ENCODE measurements at regions not wholly inside any gene's neighbourhood (a gene's known extent, or its start where the extent isn't known, plus 50 kb on each side); places are given as distances from the start of the nearest gene placed in this dataset.

DNA sequence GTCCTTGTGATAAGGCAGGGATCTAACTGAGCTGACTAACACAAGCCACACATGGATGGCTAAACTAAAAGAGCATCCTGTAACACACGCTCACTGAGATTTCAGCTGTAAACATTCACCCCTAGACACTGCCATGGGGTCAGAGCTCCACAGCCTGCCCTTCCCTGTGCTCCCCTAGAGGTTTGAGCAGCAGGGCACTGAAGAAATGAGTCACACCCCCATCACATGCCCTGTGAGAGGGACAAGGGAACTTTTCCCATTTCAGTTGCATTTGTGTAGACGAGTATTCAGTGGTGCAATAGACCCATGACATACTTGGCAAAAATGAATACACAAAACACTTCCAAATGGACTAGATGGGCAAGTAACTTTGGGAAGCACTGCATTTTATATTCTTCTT lies 402.4 kb upstream of the LRRTM1 start:
- no peak overlapping the region for H3K27ac ChIP-seq (ENCODE audit: low read depth, low read length)
- H3K36me3 ChIP-seq (ENCODE audit: low read length), result no peaks in the 10 kb centered on the region
- no peak overlapping the region for H3K4me3 ChIP-seq (ENCODE audit: insufficient read depth, low read length, poor library complexity, severe bottlenecking)
- no peak overlapping the region for H3K9ac ChIP-seq (ENCODE audit: low read length)
- no peaks in the 10 kb centered on the region for H3F3A ChIP-seq (ENCODE audit: insufficient read depth)
- H4K20me1 ChIP-seq (ENCODE audit: low read depth, low read length), result no peaks in the 10 kb centered on the region
- no peak overlapping the region for H3K4me2 ChIP-seq (ENCODE audit: low read depth, low read length, poor library complexity, severe bottlenecking)
- no peaks in the 10 kb centered on the region for H3K9me2 ChIP-seq (replicated peaks; ENCODE audit: insufficient read depth, low read length)
- H2AFZ ChIP-seq (ENCODE audit: low read depth, low read length, severe bottlenecking), result no peak overlapping the region
- H3K9me3 ChIP-seq (ENCODE audit: insufficient read depth, low read length), result no peaks in the 10 kb centered on the region
- no peaks in the 10 kb centered on the region for H3K79me2 ChIP-seq (ENCODE audit: insufficient read depth, low read length)
- no peak for TF ChIP-seq EZH2phosphoT487 (conservative IDR thresholded peaks at IDR 0.05; ENCODE audit: low read length)
- TF ChIP-seq, protein P1, sequence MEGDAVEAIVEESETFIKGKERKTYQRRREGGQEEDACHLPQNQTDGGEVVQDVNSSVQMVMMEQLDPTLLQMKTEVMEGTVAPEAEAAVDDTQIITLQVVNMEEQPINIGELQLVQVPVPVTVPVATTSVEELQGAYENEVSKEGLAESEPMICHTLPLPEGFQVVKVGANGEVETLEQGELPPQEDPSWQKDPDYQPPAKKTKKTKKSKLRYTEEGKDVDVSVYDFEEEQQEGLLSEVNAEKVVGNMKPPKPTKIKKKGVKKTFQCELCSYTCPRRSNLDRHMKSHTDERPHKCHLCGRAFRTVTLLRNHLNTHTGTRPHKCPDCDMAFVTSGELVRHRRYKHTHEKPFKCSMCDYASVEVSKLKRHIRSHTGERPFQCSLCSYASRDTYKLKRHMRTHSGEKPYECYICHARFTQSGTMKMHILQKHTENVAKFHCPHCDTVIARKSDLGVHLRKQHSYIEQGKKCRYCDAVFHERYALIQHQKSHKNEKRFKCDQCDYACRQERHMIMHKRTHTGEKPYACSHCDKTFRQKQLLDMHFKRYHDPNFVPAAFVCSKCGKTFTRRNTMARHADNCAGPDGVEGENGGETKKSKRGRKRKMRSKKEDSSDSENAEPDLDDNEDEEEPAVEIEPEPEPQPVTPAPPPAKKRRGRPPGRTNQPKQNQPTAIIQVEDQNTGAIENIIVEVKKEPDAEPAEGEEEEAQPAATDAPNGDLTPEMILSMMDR (IDR thresholded peaks at IDR 0.05; ENCODE audit: insufficient read depth, low read length, poor library complexity, severe bottlenecking), result no peak
- no peaks in the 10 kb centered on the region for H3K27me3 ChIP-seq (ENCODE audit: low read length)

DNA sequence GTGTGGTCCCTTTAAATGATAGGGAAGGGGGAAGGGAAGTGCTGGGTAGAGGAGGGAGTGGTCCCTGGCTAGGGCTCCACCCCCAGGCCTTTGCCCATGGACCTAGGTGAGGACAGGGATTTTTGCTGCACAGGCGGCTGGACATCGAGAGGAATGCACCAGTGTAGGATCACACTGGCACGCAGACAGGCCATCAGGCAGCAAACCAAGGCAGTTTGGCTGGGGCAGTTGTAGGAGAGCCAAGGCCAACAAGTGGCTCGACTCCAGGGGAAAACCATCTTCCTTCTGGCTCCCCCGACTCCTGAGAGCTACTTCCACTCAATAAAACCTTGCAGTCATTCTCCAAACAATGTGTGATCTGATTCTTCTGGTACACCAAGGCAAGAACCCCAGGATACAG lies 402.0 kb upstream of the LRRTM1 start:
- Histone ChIP-seq H3K27ac (ENCODE audit: low read depth, low read length) (no peak overlapping the region), H3K9ac (ENCODE audit: low read length) (no peak overlapping the region), H3F3A (ENCODE audit: insufficient read depth) (no peaks in the 10 kb centered on the region), H3K4me3 (ENCODE audit: insufficient read depth, low read length, poor library complexity, severe bottlenecking) (no peak overlapping the region), H3K27me3 (ENCODE audit: low read length) (no peaks in the 10 kb centered on the region), H3K4me2 (ENCODE audit: low read depth, low read length, poor library complexity, severe bottlenecking) (no peak overlapping the region), H3K36me3 (ENCODE audit: low read length) (no peaks in the 10 kb centered on the region), H4K20me1 (ENCODE audit: low read depth, low read length) (no peaks in the 10 kb centered on the region), H3K9me2 (replicated peaks; ENCODE audit: insufficient read depth, low read length) (no peaks in the 10 kb centered on the region), H3K79me2 (ENCODE audit: insufficient read depth, low read length) (no peaks in the 10 kb centered on the region), H3K9me3 (ENCODE audit: insufficient read depth, low read length) (no peaks in the 10 kb centered on the region), H2AFZ (ENCODE audit: low read depth, low read length, severe bottlenecking) (no peak overlapping the region)
- TF ChIP-seq, protein P1 (IDR thresholded peaks at IDR 0.05; ENCODE audit: insufficient read depth, low read length, poor library complexity, severe bottlenecking), result no peak
- no peak for TF ChIP-seq EZH2phosphoT487 (conservative IDR thresholded peaks at IDR 0.05; ENCODE audit: low read length)

DNA sequence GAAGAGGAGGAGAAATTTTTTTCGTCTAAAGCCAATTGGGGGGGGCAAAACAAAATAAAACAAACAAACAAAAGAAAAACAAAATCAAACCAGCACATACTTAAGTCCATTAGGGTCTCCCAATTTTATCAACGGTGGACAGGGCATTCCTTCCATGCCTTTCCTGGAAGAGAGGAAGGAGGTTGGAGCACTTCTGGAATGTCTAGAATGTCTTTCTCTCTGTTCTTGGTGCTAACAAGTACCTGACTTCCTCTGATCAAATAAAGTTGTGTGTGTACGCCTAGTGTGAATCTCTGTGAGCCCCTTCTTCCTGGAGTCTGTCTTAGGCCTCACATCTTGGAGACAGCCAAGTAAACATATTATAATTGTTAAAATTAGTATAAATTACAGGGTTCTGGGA lies 399.0 kb upstream of the LRRTM1 start:
- Histone ChIP-seq H3K27me3 (ENCODE audit: low read length) (no peaks in the 10 kb centered on the region), H3K36me3 (ENCODE audit: low read length) (no peaks in the 10 kb centered on the region), H3F3A (ENCODE audit: insufficient read depth) (no peaks in the 10 kb centered on the region), H3K79me2 (ENCODE audit: insufficient read depth, low read length) (no peaks in the 10 kb centered on the region), H4K20me1 (ENCODE audit: low read depth, low read length) (no peaks in the 10 kb centered on the region), H3K4me3 (ENCODE audit: insufficient read depth, low read length, poor library complexity, severe bottlenecking) (no peak overlapping the region), H3K9me3 (ENCODE audit: insufficient read depth, low read length) (no peaks in the 10 kb centered on the region), H2AFZ (ENCODE audit: low read depth, low read length, severe bottlenecking) (no peak overlapping the region), H3K9ac (ENCODE audit: low read length) (no peak overlapping the region), H3K4me2 (ENCODE audit: low read depth, low read length, poor library complexity, severe bottlenecking) (no peak overlapping the region), H3K9me2 (replicated peaks; ENCODE audit: insufficient read depth, low read length) (0 out of 2 replicates have a peak, but pooled peaks cover 3% of the 10 kb centered on the region), H3K27ac (ENCODE audit: low read depth, low read length) (no peak overlapping the region)
- TF ChIP-seq EZH2phosphoT487 (conservative IDR thresholded peaks at IDR 0.05; ENCODE audit: low read length), result no peak
- TF ChIP-seq, protein P1 (IDR thresholded peaks at IDR 0.05; ENCODE audit: insufficient read depth, low read length, poor library complexity, severe bottlenecking), result no peak

Measured in SU-DHL-6 (cell line).